ENCODE measurements at regions not wholly inside any gene's neighbourhood (a gene's known extent, or its start where the extent isn't known, plus 50 kb on each side); places are given as distances from the start of the nearest gene placed in this dataset.

- no peak for DNase-seq
Measured at GRCh38 chr6:28585335-28585734, 59.7 kb downstream of the GPX5 start.

DNA sequence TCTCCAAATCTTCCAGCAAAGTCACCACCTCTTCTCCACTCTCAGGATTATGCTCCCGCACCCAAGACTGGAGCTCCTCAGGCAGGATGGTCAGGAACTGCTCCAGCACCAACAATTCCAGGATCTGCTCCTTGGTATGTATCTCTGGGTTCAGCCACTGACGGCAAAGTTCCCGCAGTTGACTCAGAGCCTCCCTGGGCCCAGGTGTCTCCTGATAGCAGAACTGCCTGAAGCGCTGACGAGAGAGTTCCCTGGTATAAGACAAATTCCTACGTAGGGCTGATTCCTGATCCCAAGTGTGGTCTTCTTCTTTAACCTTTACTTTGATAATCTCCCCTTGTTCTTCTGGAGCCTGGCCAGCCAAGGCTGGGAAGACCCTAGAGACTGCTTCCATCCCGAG, 60.6 kb downstream of the GPX5 start:
- no peak for DNase-seq

- peak in 54 of 58 donors; percentile 6 to 84 (median 50) for DNase-seq
Measured at GRCh38 chr6:28586962-28587745, 61.5 kb downstream of the GPX5 start.

- peak in 5 of 58 donors; percentile 17 to 57 (median 43) for DNase-seq
Measured at GRCh38 chr6:28587746-28588075, 62.0 kb downstream of the GPX5 start.

GRCh38 chr6:28588666-28589065, 63.0 kb downstream of the GPX5 start:
- no peak for DNase-seq

DNA sequence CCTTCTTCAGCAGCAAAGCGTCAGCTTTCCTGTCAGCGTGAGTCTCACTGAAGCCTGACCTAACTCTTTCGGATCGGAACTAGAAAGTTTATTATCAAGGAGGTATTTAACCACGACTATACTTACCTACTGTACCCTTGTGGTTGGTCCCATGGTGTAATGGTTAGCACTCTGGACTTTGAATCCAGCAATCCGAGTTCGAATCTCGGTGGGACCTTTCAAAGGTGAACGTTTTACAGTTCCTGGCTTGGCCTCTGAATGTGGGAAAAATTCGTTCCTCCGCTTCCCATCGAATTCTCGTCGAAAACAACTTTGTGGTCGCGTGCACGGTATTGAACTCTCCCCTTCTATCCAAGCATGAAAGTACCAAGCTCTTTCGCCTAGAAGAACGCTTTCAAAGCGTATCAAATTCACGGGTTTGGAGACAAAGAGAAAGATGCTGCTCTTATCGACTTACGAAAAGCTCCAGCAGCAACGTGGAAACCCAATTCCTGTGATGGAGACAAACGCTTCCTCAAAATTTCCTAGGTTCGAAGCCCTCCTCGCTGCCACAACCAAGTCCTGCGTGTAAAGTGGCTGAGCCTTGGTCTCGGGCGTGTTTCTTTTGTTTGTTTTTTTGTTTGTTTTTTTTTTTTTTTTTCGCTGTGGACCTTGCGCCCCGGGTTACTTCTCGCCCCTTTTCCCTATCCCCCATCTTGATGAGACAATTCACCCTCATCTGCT, 63.7 kb downstream of the GPX5 start:
- peak in 29 of 58 donors; percentile 2 to 73 (median 26) for DNase-seq

DNA sequence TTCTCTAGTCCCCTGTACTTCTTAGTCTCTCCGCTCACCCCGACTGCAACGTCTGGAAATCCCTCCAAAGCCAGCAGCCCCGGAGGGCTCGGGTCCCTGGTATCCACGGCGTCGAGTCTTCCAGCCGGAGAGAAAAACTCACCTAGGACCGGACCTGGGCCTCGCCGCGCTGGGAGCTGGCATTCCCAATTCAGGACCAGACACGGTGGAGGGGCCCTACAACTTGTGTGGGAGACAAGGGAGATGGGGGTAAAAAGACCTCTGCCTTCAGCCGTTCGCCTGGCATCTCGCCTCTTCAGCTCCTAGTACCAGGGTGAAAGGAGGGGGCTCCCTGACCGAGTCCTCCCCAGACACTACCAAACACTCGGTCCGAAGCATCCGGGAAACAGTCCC, 64.3 kb downstream of the GPX5 start:
- no peak for DNase-seq

DNA sequence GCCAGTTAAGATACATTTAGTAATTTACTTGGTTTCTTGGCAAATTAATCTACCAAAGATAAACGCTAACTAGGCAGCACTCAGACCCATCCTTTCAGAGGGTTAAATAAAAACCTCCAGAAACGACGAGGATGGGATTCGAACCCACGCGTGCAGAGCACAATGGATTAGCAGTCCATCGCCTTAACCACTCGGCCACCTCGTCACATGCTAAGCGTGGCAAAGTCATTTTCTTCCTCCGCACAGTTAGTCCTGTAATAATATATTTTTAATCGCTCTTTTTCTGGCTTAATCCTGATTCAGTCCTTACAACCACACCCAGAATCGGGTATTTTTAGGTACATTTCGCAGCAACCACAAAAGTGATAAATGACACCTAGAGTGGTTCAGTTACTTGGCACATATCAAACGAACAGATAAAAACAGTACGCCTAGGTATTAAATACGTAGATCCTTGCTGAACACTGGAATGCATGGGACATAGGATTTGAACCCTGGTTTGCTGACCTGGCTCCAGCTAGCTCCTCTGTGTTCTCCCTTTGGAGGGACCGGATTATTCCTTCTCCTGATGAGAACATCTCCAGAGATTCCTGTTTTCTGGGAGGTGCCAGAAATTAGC, 71.6 kb downstream of the GPX5 start:
- DNase-seq: peak in 26 of 58 donors; percentile 1 to 47 (median 20)

GRCh38 chr6:28597924-28598722, 72.4 kb downstream of the GPX5 start:
- DNase-seq: peak in 1 of 58 donors; percentile 11

DNA sequence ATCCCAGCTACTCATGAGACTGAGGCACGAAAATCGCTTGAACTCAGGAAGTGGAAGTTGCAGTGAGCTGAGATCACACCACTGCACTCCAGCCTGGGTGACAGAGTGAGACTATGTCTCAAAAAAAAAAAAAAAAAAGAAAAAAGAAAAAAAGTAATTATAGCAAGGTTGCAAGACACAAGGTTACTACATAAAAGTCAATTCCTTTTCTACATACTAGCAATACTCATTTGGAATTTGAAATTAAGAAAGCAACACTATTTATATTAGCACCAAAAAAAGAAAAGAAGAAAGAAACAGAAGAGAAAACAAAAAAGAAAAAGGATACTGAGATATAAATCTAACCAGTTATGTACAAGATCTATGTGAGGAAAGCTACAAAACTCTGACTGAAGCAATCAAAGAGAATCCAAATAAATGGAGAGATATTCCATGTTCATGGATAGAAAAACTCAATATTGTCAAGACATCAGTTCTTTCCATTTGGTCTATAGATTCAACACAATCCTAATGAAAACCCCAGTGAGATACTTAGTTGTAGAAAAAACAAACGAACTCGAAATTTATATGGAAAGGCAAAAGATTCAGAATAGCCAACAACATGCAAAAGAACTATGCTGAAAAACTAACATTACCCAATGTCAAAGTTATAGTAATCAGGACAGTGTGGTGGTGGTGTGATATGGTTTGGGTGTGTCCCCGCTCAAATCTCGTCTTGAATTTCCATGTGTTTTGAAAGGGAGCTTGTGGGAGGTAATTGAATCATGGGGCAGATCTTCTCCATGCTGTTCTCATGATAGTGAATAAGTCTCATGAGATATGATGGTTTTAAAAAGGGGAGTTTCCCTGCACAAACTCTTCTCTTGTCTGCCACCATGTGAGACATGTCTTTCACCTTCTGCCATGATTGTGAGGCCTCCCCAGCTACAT, 73.3 kb downstream of the GPX5 start:
- no peak for DNase-seq

GRCh38 chr6:28600245-28600644, 74.6 kb downstream of the GPX5 start:
- no peak for DNase-seq

DNA sequence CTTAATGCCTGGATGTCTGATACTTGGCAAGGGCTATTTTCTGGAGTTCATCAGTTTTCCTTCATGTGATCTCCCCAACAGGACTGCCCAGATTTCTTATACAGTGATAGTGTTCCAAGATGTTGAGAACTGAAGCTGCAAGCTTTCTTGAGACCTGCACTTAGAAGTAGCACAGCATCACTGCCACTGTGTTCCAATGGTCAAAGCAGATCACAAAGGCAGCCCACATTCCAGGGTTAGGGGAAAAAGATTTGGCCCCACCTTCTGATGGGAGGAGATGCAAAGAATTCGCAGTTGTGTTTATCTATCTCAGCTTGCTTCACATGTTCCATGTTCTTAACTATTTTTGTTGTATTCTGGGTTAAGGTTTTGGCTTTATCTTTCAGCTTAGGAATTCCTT, 78.2 kb downstream of the GPX5 start:
- DNase-seq: no peak

GRCh38 chr6:28606424-28607391, 81.0 kb downstream of the GPX5 start:
- peak in 49 of 58 donors; percentile 12 to 78 (median 45) for DNase-seq

- no peak for DNase-seq
Measured at GRCh38 chr6:28607990-28608389, 82.3 kb downstream of the GPX5 start.

DNA sequence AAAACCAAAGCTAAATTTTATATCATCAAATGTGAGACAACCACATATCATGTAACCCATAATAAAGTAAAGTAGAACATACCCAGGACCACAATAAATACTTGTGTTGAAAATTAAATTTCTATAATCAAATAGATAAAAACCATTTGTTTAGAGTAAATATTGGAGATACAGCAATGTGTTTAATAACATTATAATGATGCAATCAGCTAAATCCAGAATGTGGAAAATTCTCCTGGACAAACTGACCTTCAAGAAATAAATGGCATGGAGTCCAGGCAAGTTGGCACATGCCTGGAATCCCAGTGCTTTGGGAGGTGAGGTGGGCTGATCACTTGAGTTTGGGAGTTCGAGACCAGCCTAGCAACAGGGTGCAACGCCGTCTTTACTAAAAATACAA, 84.0 kb downstream of the GPX5 start:
- no peak for DNase-seq

- no peak for DNase-seq
Measured at GRCh38 chr6:28615616-28615954, 89.9 kb downstream of the GPX5 start.

GRCh38 chr6:28615955-28616747, 90.5 kb downstream of the GPX5 start:
- no peak for DNase-seq

DNA sequence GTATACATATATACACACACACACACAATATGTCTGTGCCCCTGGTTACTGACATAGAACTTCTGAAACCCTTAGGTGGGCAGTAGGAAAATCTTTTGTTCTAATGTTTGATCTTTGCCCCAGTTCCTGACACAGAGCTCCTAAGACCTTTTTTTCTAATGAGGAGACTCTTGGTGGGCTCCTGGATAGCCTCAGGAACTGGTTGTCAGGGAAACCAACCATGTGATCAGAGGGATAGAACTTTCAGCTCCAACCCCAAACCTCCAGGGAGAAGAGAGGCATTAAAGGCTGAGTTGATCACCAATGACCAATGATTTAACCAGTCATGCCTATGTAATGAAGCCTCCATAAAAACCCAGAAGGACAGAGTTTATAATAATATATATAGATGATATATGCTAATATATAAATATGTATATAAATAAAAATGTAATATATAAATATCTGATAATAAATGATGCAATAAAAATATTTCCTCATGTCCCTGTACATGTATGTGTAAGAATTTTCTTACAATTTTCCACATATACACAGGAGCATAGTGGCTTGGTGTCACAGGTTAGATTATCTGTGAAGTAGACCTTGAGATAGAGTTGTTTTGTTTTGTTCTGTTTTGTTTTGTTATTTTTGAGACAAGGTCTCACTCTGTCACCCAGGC, 93.3 kb downstream of the GPX5 start:
- no peak for DNase-seq
